ENCODE measurements at regions not wholly inside any gene's neighbourhood (a gene's known extent, or its start where the extent isn't known, plus 50 kb on each side); places are given as distances from the start of the nearest gene placed in this dataset.

GRCh38 chr11:121800731-121801393 lies 315.2 kb downstream of the BLID start:
- DNase-seq (ENCODE audit: low read depth): peak; percentile 19
- no peak overlapping the region for H3K4me3 ChIP-seq (ENCODE audit: low read depth, low read length)
- no peak for TF ChIP-seq CTCF (IDR thresholded peaks at IDR 0.05; ENCODE audit: insufficient read depth, low read depth, low read length)

GRCh38 chr11:121800240-121800639 lies 315.8 kb downstream of the BLID start:
- H3K4me3 ChIP-seq (ENCODE audit: low read depth, low read length): no peak overlapping the region
- TF ChIP-seq CTCF (IDR thresholded peaks at IDR 0.05; ENCODE audit: insufficient read depth, low read depth, low read length): no peak
- DNase-seq (ENCODE audit: low read depth): no peak

GRCh38 chr11:121797496-121797895 lies 318.5 kb downstream of the BLID start:
- no peak for DNase-seq (ENCODE audit: low read depth)
- H3K4me3 ChIP-seq (ENCODE audit: low read depth, low read length): no peak overlapping the region
- no peak for TF ChIP-seq CTCF (IDR thresholded peaks at IDR 0.05; ENCODE audit: insufficient read depth, low read depth, low read length)

DNA sequence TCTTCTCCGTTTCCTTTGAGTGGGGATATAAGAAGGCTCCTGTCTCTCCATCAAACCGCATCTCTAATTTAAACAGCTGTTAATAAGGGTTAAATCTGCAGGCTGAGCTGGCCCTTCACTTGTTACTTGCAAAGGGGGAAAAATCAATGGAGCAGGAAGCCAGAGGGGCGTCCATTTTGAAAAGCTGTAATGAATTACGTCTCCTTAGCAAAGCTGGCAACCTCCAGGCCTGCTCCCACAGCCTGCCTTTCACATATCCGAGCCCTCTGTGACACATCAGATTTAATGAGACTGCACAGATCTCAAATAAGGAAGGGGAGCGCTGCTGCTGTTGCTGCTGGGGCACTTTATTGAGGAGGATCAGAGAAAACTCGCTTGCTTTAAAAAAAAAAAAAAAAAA lies 320.8 kb downstream of the BLID start:
- H3K4me3 ChIP-seq (ENCODE audit: low read depth, low read length): no peak overlapping the region
- no peak for DNase-seq (ENCODE audit: low read depth)
- TF ChIP-seq CTCF (IDR thresholded peaks at IDR 0.05; ENCODE audit: insufficient read depth, low read depth, low read length): no peak

DNA sequence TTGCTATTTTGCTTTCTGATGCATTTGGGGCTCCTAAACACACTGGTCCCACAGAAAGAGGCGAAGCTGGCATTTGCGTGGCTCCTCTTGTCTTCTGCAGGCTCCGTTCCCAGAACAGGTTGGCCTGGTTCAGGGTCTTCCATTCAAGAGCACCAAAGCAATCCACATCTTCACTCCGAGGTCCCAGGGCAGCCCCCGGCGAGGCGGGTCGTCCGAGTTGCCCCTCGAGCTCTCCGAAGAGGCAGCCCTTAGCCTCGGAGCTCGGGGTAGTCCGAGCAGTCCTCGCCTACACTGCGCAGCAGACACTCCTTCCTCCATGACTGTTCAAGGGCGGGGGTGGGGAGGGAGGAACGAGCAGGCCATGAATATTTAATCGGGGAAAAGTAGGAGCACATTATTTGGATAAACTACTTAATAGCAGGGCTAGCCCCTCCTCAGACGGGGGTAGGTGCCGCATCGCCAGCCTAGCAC lies 321.3 kb downstream of the BLID start:
- H3K4me3 ChIP-seq (ENCODE audit: low read depth, low read length): no peak overlapping the region
- TF ChIP-seq CTCF (IDR thresholded peaks at IDR 0.05; ENCODE audit: insufficient read depth, low read depth, low read length): no peak
- no peak for DNase-seq (ENCODE audit: low read depth)

- DNase-seq (ENCODE audit: low read depth): no peak
- TF ChIP-seq CTCF (IDR thresholded peaks at IDR 0.05; ENCODE audit: insufficient read depth, low read depth, low read length): no peak
- H3K4me3 ChIP-seq (ENCODE audit: low read depth, low read length): no peak overlapping the region
Observed at GRCh38 chr11:121793916-121794315, 322.1 kb downstream of the BLID start.

- H3K4me3 ChIP-seq (ENCODE audit: low read depth, low read length): no peak overlapping the region
- no peak for DNase-seq (ENCODE audit: low read depth)
- TF ChIP-seq CTCF (IDR thresholded peaks at IDR 0.05; ENCODE audit: insufficient read depth, low read depth, low read length): no peak
Observed at GRCh38 chr11:121793291-121793690, 322.7 kb downstream of the BLID start.
